ENCODE measurements at regions not wholly inside any gene's neighbourhood (a gene's known extent, or its start where the extent isn't known, plus 50 kb on each side); places are given as distances from the start of the nearest gene placed in this dataset.

DNA sequence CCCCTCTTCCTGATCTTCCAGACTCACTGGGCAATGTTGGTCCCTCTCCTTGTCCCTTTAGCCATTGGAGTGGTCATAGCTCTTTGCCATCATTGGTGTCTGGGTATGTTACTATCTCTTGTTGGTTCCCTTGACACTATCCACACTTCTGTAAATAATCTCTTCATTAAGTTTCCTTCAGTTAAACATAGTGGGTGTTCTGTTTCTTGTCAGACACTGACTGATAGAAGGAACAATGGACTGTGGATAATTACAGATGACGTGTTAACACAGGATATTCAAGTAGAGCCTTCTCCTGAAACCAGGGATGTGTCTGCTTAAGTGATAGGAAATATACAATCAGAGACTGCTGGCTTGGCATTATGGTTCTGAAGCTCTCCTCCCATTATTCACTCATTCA lies 458.3 kb upstream of the USP24 start:
- TF ChIP-seq, protein P1, sequence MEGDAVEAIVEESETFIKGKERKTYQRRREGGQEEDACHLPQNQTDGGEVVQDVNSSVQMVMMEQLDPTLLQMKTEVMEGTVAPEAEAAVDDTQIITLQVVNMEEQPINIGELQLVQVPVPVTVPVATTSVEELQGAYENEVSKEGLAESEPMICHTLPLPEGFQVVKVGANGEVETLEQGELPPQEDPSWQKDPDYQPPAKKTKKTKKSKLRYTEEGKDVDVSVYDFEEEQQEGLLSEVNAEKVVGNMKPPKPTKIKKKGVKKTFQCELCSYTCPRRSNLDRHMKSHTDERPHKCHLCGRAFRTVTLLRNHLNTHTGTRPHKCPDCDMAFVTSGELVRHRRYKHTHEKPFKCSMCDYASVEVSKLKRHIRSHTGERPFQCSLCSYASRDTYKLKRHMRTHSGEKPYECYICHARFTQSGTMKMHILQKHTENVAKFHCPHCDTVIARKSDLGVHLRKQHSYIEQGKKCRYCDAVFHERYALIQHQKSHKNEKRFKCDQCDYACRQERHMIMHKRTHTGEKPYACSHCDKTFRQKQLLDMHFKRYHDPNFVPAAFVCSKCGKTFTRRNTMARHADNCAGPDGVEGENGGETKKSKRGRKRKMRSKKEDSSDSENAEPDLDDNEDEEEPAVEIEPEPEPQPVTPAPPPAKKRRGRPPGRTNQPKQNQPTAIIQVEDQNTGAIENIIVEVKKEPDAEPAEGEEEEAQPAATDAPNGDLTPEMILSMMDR (IDR thresholded peaks at IDR 0.05) = no peak
- TF ChIP-seq POLR2A (IDR thresholded peaks at IDR 0.05) = no peak
- no peak for TF ChIP-seq POLR2AphosphoS5 (IDR thresholded peaks at IDR 0.05)

All from prostate gland (tissue), 2 donors.